ENCODE measurements at regions not wholly inside any gene's neighbourhood (a gene's known extent, or its start where the extent isn't known, plus 50 kb on each side); places are given as distances from the start of the nearest gene placed in this dataset.
"Not testable (repeated sequence)": the region's sequence is repeated elsewhere in the genome, so short reads cannot be mapped to it uniquely, and the experiment has no call there.

GRCh38 chr2:224167781-224168180, 128.7 kb upstream of the SERPINE2 start:
- not testable (repeated sequence) for TF ChIP-seq CTCF (IDR thresholded peaks at IDR 0.05; ENCODE audit: poor library complexity); EZH2 (IDR thresholded peaks at IDR 0.05; ENCODE audit: borderline replicate concordance); EZH2phosphoT487 (IDR thresholded peaks at IDR 0.05; ENCODE audit: low read depth, severe bottlenecking, unreplicated experiment)

Data from hepatocyte (in vitro differentiated cells).